ENCODE measurements at regions not wholly inside any gene's neighbourhood (a gene's known extent, or its start where the extent isn't known, plus 50 kb on each side); places are given as distances from the start of the nearest gene placed in this dataset.
"Not testable (repeated sequence)": the region's sequence is repeated elsewhere in the genome, so short reads cannot be mapped to it uniquely, and the experiment has no call there.

DNA sequence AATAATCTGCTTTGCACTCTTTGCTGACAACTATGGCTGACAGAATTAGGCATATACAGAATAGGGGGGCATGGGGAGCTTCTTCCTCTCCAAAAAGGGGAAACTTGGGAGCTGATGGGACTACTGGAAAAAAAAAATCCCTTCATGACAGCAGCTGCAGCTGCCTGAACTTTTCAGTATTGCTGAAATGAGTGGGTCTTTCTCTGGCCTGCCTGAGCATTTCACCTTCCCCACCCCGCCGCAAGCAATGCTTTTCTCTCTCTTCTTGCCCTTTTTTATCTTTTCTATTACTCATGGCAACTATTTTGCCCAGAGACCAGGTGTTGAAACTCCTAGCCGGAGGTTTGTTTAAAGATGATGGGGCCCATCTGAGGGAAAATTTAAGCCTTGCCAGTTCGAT lies 244.9 kb downstream of the SEMA3D start:
- DNase-seq (ENCODE audit: low spot score), result no peak

- no peak for DNase-seq (ENCODE audit: low spot score)
These were observed 245.6 kb downstream of the SEMA3D start for GRCh38 chr7:84941291-84941690.

DNA sequence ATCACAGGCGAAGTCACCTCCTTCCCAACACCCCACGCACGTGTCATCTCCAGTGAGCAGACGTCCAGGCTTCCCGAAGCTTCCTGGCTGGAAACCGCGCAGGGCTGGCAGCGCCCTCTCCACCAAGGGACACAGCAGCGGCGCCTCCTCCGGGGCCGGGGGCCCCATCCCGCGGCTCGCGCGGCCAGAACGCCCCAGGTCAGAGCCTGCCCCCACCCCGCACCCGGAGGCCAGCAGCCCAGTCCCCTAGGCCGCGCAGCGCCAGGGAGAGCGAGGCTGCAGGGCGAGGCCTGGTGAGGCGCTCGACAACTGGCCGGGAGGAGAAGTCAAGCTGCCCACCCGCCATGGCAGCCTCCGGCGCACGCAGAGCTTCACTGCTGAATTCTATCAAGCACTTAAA lies 247.0 kb downstream of the SEMA3D start:
- no peak for DNase-seq (ENCODE audit: low spot score)

GRCh38 chr7:84939442-84939841 lies 247.4 kb downstream of the SEMA3D start:
- DNase-seq (ENCODE audit: low spot score), result no peak

GRCh38 chr7:84924353-84924752 lies 262.5 kb downstream of the SEMA3D start:
- DNase-seq (ENCODE audit: low spot score), result no peak

- DNase-seq (ENCODE audit: low spot score), result no peak
These were observed 263.5 kb downstream of the SEMA3D start for GRCh38 chr7:84923348-84923747.

- DNase-seq (ENCODE audit: low spot score), result no peak
These were observed 265.7 kb downstream of the SEMA3D start for GRCh38 chr7:84921154-84921553.

DNA sequence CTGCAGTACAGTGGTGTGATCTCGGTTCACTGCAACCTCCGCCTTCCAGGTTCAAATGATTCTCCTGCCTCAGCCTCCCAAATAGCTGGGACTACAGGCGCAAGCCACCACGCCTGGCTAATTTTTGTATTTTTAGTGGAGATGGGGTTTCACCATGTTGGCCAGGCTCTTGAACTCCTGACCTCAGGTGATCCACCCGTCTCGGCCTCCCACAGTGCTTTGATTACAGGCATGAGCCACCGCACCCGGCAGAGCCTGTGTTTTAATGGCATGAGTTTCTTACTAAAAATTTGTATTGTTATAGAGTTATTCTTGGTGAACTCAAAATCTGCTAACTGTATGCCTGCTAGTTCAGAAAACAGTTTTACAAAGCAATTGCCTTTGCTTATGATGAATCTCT lies 269.9 kb downstream of the SEMA3D start:
- DNase-seq (ENCODE audit: low spot score), result not testable (repeated sequence)

DNA sequence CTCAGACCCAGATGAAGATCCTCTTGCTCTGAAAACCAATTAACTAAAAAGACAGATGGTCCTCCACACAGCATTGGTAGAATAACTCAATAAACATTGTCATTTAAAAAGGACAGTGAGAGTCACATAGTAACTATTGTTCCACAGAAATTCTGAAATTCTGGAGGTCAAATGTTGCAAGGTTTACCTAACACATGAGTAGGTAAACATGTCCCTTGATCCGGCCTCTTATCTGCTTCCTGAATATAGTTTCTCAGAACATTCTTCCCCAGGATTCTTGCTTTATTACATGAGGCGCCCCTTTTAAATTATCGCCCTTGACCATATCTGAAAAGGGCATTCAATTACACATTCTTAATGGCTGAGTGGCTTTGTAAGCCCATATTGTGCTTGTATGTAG lies 270.7 kb downstream of the SEMA3D start:
- DNase-seq (ENCODE audit: low spot score), result no peak

GRCh38 chr7:84914598-84914997 lies 272.3 kb downstream of the SEMA3D start:
- DNase-seq (ENCODE audit: low spot score), result no peak

DNA sequence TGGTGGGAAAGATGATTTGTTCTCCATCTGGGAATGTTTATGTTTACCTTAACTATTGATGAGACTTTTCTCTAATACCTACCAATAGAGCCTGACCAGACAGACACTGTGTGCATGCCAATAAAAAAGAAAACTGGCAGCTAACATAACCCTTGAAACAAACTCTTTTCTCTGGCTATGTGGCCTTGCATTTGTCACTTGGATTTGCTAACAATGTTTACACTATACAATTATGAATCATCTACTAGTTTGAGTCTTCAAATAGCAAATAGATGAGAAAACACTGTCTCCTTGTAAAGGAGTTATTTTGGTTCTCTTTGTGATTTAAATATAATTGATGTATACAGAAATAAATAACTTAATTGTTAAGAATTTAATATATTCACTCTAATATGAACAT lies 273.1 kb downstream of the SEMA3D start:
- no peak for DNase-seq (ENCODE audit: low spot score)

DNA sequence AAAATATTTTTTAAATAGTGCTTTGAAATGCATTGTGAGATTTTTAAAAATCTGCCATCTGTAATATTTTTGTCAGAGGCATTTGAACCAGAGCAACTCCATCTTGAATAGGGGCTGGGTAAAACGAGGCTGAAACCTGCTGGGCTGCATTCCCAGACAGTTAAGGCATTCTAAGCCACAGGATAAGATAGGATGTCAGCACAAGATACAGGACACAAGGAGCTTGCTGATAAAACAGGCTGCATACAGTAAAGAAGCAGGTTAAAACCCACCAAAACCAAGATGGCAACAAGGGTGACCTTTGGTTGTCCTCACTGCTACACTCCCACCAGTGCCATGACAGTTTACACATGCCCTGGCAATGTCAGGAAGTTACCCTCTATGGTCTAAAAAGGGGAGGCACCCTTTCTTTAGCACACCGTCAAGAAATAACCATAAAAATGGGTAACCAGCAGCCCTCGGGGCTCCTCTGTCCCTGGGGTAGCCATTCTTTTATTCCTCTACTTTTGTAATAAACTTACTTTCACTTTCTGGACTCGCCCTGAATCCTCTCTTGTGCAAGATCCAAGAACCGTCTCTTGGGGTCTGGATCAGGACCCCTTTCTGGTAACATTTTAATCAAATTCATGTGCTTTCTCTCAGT lies 273.7 kb downstream of the SEMA3D start:
- DNase-seq (ENCODE audit: low spot score), result no peak

GRCh38 chr7:84912537-84912936 lies 274.3 kb downstream of the SEMA3D start:
- DNase-seq (ENCODE audit: low spot score), result no peak

GRCh38 chr7:84912018-84912417 lies 274.8 kb downstream of the SEMA3D start:
- DNase-seq (ENCODE audit: low spot score), result no peak

DNA sequence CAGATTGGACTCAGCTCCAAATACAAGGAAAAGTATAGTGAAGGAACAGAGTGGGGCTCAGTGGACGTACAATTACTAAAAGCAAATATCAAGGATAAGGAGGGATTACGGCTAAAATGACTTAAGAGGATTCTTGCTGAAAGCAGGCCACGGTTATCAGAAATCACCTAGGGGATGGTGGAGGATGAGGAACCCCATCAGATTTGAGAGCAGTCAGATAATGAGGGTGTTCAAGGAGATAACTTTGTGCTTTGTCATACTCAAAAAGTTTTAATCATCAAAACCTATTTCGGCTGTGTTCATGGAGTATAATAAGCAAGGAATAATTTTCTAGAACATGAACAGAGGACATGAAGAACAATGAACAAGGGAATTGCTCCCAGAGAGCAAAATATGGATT lies 275.8 kb downstream of the SEMA3D start:
- no peak for DNase-seq (ENCODE audit: low spot score)

DNA sequence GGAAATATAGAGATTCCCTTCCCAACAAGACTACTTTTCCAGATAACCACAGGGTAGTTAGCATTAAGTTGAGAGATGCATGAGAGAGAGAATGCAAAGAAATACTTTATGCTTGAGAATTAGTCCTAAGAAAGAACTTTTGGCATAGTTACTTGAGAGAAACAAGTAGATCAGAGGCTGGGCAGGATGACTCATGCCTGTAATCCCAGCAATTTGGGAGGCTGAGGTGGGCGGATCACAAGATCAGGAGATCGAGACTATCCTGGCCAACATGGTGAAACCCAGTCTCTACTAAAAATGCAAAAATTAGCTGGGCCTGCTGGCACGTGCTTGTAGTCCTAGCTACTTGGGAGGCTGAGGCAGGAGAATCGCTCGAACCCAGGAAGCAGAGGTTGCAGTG lies 276.5 kb downstream of the SEMA3D start:
- not testable (repeated sequence) for DNase-seq (ENCODE audit: low spot score)

DNA sequence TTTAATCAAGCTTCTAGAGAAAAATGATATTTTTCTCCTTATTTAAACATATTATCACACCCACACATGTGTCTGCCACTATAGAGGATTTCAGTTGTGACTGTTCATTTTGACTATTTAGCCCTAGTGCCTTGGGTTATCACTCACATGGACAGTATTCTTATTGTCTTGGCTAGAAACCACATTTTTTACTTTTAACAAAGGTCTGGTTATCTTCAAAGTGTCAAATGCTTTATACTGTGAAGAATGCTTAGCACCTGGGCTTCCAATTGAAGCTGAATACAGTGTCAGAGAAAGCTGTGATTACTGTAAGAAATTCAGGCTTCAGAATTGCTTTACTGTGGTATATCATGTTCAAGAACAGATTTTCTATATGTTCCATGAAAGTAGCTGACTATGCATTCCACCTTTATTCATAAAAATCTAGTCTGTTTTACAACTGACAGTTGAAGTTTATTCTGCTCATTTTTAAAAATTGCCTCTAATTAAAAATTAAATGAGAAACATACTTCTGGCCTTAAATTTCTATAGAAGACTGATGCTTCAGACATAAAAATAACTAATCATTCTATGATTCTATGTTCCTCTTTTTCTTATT lies 278.6 kb downstream of the SEMA3D start:
- DNase-seq (ENCODE audit: low spot score), result no peak

DNA sequence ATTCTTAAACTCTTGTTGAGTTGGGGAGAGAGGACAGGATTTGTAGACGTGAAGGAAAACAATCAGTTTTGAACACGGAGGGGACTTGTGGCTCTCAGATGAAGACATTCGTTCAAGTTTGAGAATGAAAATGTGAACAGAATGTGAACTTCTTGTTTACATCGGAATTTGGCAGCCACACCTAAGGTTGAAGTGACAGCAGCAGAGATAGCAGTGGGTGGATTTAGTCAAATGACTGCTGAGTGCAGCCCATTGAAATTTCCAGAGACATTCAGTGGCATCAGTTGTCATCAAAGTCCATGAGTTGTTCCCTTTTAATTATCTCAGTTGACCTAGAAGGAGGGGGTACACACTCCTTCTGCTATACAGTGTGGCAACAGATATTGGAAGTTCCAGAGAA lies 280.0 kb downstream of the SEMA3D start:
- DNase-seq (ENCODE audit: low spot score), result no peak

- DNase-seq (ENCODE audit: low spot score), result no peak
These were observed 282.3 kb downstream of the SEMA3D start for GRCh38 chr7:84904561-84904960.

DNA sequence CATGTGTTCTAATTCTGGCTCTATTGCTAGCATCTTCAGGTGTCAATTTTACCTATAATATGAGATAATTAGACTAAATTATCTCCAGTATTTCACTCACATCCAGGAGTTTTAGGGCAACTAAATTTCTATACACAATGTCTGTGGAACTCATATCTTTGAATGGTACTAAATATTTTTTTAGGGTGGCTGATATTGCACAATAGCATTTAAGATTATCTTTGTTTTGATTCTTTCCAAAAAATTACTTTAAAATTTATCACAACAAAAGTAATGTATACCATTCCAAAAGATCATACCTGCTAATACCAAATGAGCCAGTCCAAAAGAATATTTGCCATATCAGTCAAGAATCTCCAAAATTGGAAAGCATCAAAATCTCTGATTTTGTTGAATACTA lies 285.5 kb downstream of the SEMA3D start:
- no peak for DNase-seq (ENCODE audit: low spot score)

- DNase-seq (ENCODE audit: low spot score), result no peak
These were observed 286.6 kb downstream of the SEMA3D start for GRCh38 chr7:84900215-84900614.

- no peak for DNase-seq (ENCODE audit: low spot score)
These were observed 291.3 kb downstream of the SEMA3D start for GRCh38 chr7:84895563-84895962.

DNA sequence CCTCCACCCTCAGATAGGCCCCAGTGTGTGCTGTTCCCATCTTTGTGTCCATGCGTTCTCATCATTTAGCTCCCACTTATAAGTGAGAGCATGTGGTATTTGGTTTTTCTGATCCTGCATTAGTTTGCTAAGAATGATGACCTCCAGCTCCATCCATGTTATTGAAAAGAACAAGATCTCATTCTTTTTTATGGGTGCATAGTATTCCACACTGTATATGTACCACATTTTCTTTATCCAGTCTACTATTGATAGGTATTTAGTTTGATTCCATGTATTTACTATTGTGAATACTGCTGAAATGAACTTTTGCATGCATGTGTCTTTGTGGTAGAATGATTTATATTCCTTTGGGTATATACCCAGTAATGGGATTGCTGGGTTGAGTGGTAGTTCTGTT lies 303.3 kb downstream of the SEMA3D start:
- DNase-seq (ENCODE audit: low spot score), result not testable (repeated sequence)

DNA sequence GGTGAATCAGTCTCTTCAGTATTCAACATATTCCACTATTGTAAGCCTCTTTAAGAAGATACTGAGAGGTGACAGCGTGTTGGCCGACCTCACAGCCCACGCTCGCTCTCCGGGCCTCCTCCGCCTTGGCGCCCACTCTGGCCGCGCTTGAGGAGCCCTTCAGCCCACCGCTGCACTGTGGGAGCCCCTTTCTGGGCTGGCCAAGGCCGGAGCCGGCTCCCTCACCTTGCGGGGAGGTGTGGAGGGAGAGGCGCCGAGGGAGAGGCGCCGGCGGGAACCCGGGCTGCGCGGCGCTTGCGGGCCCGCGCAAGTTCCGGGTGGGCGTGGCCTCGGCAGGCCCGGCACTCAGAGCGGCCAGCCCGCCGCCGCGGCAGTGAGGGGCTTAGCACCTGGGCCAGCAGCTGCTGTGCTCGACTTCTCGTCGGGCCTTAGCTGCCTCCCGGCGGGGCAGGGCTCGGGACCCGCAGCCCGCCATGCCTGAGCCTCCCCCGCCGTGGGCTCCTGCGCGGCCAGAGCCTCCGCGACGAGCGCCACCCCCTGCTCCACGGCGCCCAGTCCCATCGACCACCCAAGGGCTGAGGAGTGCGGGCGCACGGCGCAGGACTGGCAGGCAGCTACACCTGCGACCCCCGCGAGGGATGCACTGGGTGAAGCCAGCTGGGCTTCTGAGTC lies 306.4 kb downstream of the SEMA3D start:
- DNase-seq (ENCODE audit: low spot score), result not testable (repeated sequence)
